GM21825 (cell line): ENCODE measurements at regions not wholly inside any gene's neighbourhood (a gene's known extent, or its start where the extent isn't known, plus 50 kb on each side); places are given as distances from the start of the nearest gene placed in this dataset.
"Not testable (repeated sequence)": the region's sequence is repeated elsewhere in the genome, so short reads cannot be mapped to it uniquely, and the experiment has no call there.

Source experiments
- ATAC-seq: cut with Tn5 transposase; IDR thresholded peaks from one replicate; pipeline ENCODE4 v1.9.1; 2021; ENCODE audit warnings: mild to moderate bottlenecking, moderate library complexity; ENCODE audit not compliant: unreplicated experiment

DNA sequence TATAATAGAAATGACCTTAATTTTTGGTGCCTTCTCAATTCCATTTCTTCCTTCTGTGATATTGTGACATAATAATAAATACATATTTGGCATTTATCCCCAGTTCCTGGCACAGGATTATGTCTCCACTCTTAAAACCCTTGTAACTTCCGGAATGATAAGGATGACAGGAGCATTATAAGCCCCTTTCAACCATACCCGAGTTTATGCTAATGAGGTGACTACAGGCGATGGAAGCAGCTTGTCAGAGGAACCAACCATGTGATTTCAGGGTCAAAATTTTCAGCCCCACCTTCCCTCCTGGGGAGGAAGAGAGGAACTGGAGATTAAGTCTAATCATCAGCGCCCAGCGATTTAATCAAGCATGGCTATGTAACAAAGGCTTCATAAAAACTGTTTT, 528.5 kb upstream of the CRIM1 start:
- no peak for ATAC-seq

DNA sequence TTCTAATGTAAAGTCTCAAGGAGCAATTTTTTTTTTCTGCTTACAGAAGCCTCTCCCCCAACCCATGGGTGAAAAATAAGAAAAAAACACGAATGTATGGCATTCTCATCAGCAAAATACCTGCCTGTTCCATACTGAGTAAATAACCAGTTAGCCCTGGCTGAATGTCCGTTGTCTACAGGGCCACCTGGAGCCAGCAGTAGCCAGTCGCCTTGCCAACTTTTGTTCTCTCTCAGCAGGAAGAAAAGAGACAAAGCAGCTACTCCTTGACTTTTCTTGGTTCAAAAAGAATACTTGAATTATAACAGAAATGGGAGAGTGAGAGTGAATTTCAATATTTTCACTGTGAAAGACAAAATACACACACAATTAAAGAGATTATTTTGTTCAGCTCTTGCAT, 532.9 kb upstream of the CRIM1 start:
- ATAC-seq: no peak

DNA sequence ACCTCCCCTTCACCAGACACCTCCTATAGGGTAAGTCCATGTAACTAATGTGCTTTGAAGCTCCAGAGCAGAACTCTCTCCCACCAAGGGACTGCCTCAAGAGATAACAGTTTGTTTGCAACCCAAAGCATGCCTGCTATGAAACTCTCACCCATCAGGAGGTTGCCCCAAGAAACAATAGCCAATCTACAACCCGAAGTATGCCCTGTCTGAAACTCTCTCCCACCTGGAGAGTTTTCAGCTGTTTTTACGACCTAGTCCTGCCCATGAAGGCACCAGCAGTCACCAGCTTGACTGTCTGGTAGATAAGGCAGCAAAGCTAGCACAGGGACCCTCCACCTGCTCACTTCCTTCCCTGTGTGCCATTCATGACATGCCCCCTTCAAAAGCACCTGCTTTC, 533.9 kb upstream of the CRIM1 start:
- no peak for ATAC-seq

DNA sequence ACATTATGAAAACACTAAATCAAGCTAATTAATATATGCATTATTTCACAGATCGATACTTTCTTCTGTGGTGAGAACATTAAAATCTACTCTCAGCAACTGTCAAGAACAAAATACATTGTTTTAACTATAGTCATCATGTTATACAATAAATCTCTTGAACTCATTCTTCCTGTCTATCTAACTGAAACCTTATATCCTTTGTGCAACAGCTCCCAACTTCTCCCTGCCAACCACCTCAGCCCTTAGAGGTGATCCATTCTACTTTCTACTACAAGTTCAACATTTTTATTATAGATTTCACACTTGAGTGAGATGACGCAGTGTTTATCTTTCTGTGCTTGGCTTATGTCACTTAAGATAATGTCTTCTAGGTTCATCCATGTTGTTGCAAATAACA, 535.2 kb upstream of the CRIM1 start:
- ATAC-seq: no peak

DNA sequence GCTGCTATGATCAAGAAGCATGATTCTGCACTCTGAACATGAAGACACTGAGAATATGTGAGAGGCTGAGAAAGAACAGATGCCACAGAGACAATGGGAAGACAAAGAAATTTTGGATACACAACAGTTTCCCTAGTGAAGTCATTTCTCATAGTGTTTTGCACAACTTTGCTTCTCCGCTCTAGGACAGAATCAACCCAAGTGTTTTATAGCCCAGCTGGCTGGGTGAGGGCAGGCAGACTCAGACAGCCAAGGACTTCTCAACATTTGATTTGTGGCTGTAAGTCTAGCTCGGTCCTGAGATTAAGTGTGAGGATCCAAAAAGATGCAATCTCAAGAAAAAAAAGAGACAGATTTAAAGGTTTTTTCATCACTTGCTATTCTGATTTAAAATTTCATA, 536.5 kb upstream of the CRIM1 start:
- ATAC-seq: no peak

DNA sequence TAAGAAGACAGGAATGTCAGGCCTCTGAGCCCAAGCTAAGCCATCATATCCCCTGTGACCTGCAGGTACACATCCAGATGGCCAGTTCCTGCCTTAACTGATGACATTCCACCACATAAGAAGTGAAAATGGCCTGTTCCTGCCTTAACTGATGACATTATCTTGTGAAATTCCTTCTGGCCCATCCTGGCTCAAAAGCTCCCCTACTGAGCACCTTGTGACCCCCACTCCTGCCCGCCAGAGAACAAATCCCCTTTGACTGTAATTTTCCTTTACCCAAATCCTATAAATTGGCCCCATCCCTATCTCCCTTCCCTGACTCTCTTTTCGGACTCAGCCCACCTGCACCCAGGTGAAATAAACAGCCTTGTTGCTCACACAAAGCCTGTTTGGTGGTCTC, 537.2 kb upstream of the CRIM1 start:
- not testable (repeated sequence) for ATAC-seq

DNA sequence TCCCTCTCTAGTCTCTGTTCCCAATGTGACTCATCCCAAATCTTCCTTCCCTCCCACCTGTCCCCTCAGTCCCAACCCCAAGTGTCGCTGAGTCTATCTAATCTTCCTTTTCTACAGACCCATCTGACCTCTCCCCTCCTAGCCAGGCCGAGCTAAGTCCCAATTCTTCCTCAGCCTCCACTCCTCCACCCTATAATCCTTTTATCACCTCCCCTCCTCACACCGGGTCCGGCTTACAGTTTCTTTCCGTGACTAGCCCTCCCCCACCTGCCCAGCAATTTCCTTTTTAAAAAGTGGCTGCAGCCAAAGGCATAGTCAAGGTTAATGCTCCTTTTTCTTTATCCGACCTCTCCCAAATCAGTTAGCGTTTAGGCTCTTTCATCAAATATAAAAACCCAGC, 541.0 kb upstream of the CRIM1 start:
- not testable (repeated sequence) for ATAC-seq

DNA sequence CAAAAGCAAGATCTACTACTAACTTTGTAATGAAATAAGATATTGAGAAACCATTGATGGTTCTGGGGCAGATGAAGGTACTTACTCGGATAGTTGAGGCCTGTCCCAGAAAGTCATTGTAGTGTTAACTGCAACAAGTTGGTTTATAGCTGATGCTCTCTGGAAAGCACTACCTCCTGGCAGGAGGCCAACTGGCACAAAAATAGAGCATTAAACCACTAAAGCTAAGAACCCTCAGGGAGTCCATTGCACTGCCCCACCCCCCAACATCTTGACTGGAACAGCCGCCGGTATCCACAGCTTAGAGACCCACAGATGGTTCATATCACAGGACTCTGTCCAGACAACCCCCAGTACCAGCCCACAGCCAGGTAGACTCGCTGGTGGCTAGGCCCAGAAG, 552.5 kb upstream of the CRIM1 start:
- ATAC-seq: no peak

DNA sequence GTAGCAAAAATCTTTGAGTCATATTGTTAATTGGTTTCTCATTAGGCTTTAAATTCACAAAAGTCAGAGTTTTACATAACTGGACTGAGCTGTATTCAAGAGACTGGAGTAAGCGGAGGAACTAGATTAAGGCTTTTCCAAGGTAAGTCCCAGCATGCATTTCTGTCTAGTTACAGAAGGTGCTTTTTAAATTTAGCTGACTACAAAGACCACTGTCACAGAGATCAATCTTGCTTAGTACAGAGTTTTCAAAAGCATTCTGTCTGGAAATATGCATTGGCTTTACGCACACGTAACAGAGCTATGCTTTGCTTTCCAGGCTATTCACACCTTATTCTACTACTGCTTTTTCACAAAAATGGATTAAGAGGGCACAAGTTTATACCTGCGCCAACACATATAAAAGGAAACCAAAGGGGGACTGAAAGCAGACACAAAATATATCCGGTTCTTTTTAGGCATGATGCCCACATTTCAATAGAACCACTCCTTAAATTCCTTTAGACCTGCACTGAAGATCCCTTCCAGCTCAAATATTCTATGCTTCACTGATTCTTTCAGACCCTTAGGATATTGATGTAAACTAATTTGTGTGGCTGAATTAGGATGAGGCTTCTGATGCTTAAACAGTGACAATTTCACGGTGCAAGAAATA, 560.7 kb upstream of the CRIM1 start:
- no peak for ATAC-seq

DNA sequence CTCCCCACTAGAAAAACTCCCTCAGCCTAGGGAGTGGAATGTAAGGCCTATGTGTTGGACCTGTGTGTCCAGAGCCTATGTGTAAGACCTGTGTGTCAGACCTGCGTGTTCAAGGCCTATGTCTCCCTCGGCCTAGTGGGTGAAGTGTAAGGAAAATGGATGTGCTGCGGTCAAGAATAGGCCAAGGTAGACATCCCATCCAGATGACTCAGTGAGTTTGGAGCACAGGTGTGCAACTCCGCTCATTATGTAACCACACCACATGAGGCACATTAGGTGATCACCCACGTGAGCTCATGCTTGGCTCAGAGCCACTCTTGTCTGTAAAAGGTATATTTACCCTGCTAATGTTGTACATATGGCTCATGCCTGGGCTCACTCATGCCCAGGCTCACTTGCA, 565.3 kb upstream of the CRIM1 start:
- ATAC-seq: no peak

DNA sequence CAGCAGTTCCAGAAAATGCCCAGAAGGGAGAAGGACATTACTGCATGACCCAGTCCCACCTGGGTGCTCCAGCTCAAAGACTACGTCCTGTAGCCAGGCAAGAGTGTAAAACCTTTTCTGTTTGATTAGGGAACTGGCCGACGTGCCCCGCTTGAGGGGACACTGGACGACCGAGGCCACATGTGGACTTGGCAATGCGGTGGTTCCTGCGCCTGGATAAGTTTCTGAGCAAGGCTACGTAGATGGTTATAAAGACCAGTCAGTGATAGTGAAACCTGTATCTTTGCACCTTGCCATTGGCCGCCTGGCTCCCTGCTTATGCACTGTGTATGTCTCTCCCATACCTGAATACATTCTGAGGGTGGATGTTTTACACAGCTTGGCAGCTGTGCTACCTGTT, 567.0 kb upstream of the CRIM1 start:
- ATAC-seq: no peak

DNA sequence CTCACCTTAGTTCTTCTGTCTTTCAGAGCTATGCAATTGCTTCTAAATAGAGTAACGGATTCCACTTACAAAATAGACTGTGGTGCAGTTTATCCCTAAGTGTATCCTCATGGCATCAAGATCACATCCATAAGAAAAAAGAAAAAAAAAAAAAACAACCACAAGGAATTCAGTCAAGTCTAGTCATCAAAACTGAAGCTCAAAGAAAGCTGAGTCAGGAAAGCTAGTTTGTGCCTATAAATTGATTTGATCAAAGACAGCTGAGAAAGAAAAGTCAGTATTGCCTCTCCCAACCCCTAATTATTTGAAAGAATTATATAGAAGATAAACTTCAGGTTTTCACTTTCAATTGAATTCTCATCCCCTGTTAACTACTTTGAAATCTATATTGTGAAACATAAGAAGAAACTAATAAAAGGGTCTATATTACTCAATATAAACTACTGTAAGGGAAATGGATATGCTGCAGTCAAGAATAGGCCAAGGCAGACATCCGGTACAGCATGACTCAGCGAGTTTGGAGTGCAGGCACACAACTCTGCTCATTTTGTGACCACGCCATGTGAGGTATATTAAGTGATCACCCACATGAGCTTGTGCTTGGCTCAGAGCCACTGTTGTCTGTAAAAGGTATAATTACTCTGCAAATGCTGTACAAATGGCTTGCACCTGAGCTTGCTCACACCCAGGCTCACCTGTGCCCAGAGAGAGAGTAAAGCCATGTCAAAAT, 568.1 kb upstream of the CRIM1 start:
- no peak for ATAC-seq

DNA sequence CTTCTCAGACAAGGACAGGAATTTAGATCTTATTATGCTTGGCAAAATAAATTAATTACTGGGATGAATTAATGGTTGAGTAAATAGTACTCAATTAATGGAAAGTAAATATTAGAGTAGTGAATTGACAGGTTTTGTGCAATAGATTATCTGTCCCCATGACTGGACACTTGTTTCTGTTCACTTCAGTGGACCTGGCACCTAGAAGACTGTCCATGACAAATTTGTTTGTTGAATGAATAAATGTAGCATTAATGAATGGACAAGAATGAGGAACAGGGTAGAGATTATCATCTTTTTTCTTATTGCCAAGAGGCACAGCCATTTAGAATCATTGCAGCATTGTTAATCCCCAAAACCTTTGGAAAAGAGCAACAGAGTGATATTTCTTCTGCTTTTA, 570.0 kb upstream of the CRIM1 start:
- ATAC-seq: no peak

DNA sequence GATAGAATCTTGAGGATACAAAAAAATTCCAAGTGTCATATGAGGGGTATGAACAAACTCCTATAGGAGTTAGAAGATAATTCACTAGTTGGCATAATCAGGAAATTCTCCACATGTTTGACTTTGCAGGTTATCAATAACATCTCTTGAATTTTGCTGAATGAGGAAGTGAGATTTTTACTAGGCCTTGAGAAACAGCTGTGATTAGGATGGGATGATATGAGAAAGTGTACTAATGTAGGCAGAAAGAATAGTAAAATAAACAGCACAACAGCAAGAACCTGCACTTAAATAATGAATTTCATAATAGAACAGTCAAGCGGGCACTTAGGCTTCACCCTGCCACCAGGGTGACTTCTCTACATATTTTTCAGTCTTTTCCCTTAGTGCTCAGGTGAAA, 570.8 kb upstream of the CRIM1 start:
- ATAC-seq: no peak

DNA sequence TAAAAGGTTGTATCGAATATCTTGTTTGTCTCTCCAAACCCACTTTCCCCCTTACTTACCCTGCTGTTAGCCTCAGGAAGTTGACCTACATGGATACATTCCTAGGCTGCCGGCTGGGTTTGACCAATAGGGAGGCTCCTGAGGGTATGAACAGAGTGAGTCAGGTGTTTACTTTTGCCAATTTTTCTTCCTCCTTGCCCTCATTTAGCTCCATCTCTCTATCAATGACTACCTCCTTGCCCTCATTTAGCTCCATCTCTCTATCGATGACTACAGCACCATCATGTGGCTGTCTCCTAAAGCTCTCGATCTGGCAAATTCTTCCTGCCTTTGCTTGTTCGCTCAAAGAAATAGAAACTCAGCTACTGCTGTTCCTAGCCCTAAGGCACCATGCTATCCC, 571.9 kb upstream of the CRIM1 start:
- ATAC-seq: no peak

DNA sequence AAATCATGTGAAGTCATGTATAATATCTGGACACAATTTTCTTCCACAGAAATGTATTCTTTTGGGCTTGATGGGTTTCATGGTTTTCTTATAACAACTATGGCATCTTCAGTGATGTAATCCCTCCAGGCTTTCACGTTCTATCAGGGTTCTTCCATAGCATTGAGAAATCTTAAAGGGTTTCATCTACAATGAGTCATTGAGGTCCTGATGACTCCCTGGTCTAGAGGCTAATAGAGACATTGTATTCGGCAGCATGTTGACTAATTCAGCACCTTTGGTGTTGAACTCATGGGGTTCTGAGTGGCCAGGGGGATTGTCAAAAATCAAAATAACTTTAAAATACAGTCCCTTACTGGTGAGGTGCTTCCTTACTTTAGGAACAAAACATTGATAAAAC, 614.0 kb upstream of the CRIM1 start:
- no peak for ATAC-seq

DNA sequence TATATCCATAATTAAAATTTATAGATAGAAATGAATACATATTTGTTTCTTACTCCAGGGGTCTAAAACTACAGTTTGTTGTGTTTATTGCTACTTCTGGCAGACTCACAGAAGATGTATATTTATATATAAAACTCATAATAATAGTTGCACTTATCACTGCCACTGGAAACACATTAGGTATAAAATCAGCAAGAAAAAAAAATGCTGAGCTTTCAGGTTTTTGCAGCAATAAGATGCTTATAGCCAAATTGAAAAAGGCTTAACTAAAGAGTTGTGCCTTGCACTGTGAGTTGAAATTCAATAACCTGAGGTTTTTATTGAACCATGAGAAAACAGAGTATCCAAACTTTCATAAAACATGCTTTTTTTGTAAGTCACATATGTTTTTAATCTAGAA, 623.9 kb upstream of the CRIM1 start:
- no peak for ATAC-seq

DNA sequence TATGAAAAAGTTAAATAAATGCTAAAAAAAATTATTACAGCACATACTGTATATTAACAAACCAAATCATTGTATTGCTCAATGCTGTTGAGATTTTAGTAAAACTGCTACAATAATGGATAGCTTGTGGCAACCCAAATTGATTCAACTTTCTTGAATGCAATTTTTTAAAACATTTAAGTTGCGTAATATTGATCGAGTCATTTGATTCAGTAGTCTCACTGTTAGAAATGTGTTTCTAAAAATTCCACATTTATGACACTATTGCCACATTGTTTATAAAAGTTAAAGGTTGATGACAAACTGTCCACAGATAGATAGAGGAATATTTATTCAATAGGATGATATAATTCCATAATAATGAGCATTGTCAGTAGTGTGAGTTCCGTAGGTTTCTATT, 640.7 kb upstream of the CRIM1 start:
- ATAC-seq: no peak

DNA sequence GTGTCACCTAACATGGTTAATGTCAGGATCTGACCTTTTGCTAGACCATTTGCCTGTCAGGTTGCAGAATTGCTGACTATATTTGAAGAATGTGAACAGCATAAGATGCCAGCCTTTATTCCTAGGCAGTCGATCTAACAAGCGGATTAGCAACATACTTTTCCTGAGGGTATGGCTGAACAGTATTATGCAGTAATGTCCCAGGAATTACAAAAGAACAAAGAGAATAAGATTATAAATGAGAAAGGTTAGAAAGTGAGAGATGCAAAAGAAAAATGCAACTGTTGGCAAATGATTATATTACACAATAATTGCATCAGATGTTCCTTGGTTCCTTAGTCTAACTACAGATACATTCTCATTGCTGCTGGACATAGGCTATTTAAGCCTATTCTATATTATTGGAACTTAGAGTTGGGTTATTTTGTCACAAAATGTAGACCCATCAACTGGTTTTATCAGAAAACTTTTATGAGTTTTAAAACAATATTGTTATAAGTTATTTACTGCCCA, 647.1 kb upstream of the CRIM1 start:
- ATAC-seq: no peak

DNA sequence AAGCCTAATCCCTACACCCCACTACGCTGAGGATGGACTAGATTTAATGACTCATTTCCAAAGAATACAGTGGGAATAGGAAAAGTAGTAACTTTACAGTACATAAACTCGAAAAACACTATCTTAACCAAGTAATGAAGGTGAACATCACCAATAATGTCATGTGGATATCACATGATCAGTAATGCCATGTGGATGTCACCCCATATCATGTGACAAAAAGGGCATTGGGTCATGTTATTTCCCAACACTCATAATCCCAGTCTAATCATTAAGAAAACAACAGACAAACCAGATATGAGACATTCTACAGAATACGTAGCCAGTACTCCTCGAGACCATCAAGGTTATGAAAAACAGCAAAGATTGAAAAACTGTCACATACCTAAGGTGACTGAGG, 667.3 kb upstream of the CRIM1 start:
- ATAC-seq: no peak

DNA sequence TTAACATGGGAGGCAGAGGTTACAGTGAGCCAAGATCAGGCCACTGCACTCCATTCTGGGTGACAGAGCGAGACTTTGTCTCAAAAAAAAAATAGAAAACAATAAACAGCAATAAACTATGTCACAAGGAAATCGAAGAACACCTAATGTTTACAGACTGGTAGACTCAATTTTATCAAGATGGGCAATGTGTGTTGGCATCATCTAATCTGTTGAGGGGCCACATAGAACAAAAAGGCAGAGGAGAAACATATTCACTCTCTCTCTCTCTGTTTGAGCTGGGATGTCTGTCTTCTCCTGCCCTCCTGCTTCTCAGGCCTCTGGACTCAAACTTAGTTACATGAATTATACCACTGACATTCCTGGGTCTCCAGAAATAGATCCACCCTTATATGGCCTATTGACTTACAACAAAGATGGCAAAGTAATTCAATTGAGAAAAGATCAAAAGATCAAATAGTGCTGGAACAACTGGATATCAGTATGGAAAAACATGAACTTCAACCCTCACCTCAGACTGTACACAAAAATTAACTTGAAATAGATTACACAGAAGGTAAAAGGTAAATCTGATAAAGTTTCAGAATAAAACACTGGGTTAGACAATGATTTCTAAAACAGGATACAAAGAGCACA, 703.8 kb upstream of the CRIM1 start:
- no peak for ATAC-seq

DNA sequence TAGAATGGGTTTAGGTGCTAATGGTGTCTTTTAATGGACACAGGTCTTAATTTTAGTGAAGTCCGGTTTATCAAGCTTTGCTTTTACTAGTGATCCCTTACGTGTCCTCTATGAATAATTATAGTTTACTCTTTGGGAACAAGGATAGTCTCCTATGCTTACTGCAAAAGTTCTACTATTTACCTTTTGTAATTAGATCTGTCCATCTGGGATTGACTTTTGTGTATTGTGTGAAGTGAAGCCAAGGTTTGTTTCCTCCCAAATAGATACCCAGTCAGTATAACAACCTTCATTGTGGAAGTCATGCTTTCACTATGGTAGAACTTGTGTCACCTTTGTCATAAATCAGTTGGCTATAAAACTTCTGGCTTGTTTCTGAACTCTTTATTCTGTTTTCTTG, 740.9 kb upstream of the CRIM1 start:
- ATAC-seq: no peak
